Fibroblast of upper back skin (primary cell): ENCODE measurements at regions not wholly inside any gene's neighbourhood (a gene's known extent, or its start where the extent isn't known, plus 50 kb on each side); places are given as distances from the start of the nearest gene placed in this dataset.
A peak's percentile ranks its signal among the peaks of the same experiment; 100 is the strongest.

Experiments used
- DNase-seq: peaks from one replicate; pipeline ENCODE4 v3.0.0-alpha.2; 2013

- no peak for DNase-seq
These were observed 286.9 kb upstream of the CLINT1 start for GRCh38 chr5:158145827-158146226.

DNA sequence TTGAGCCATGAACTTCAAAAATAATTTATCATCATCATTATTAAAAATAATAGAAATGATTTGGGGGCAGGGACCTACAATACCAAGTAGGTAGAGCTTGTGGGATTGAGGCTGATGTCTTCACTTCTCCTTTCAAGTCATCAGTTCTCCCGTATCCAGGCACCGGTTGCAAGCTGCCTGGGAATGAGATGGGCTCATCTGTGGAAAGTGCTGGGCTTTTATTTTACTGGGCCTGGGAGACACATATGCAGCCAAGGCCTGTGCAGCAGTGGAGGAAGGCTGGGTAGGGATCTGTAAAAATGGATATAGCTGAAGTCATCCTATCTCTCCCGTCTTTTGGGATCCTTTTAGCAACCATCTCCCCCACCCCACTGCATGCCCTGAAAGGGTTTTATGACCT is 284.1 kb upstream of the CLINT1 start:
- no peak for DNase-seq

GRCh38 chr5:158142156-158142555 is 283.2 kb upstream of the CLINT1 start:
- peak; percentile 91 for DNase-seq

DNA sequence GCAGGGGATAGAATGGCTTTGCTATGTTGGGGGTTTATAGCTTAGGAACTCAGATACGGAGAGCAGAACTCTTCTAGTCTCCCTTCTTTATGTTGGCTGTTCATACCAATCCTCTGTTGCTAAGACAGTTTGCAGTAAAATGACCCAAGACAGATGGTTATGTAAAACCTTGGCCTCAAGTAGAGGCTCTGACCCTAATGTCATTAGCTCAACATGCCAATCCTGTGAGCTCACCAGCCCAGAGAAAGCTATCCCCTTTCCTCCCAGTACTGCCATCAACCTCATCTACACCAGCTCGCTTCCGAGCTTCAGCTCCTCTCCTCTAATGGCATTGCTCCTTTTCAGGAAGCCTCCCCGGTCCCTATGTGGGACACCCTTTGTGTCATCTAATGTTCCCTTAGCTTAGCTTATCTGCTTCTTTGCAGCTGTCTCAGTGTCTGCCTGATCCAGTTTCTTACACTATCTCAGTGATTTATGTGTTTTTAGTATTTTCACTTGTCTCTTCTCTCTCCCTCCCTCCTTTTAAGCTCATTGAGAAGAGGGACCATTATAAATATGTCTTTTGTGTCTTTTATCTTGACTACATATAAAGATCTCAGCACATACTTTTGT is 281.3 kb upstream of the CLINT1 start:
- DNase-seq = peak; percentile 73

DNA sequence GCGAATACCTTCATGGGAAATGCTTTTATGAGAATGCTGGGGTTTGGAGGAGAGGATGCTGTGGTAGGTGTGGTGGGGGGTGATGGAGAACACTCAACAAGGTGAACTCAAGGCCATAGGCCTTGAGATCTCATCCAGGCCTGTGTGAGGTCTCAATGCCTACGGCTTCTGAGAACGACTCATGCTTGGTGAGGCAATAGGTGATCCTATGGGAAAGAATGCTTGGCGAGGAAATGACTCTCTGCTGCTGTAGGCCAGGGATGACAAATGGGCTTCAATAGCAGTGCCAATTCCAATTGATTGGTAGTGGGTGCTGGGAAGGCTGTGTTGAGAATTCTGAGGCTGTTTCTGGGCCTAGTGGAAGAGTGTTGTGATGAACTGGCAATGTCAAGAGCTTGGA is 280.2 kb upstream of the CLINT1 start:
- peak; percentile 89 for DNase-seq

DNA sequence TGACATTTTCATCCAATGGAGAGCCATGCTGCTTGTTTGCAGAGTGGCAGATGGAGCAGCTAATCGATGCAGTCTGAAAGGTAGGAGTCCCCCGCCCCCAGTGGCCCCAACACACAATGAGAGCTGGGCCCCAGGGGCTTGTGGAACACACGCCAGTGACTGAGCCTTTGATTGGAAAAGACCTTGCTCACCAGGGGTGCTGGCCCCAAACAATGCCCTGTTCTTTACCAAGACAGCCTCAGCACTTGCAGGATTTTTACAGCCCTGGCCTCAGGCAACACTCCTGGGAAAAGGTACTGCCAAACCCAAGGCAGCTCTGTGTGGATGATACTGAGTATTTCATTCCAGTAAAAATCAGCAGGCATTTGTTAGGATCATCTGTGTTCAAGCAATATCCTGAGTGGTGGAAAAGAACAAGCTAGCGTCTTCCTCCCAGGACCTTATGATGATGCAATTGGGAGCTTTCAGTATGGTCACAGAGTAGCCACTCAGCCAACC is 276.8 kb upstream of the CLINT1 start:
- no peak for DNase-seq

DNA sequence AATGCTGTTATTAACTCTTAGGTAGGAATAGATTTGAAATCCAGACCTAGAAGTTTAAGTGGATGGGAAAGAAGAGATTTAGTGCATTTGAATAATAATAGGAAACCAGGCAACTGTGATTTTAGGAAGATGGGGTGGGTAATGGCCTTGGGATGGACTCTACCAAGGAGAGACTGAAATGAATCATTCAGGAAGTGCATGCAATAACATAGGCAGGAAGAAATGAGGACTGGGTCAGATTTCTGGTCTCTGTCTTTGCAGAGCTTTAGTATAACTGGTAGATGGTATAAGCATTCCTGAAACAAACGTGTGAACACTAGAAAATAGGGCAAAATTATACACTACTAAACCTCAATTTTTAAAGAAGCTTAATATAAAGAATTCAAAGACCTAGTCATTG is 274.4 kb upstream of the CLINT1 start:
- peak; percentile 51 for DNase-seq

- DNase-seq = no peak
These were observed 268.6 kb upstream of the CLINT1 start for GRCh38 chr5:158127536-158127935.

DNA sequence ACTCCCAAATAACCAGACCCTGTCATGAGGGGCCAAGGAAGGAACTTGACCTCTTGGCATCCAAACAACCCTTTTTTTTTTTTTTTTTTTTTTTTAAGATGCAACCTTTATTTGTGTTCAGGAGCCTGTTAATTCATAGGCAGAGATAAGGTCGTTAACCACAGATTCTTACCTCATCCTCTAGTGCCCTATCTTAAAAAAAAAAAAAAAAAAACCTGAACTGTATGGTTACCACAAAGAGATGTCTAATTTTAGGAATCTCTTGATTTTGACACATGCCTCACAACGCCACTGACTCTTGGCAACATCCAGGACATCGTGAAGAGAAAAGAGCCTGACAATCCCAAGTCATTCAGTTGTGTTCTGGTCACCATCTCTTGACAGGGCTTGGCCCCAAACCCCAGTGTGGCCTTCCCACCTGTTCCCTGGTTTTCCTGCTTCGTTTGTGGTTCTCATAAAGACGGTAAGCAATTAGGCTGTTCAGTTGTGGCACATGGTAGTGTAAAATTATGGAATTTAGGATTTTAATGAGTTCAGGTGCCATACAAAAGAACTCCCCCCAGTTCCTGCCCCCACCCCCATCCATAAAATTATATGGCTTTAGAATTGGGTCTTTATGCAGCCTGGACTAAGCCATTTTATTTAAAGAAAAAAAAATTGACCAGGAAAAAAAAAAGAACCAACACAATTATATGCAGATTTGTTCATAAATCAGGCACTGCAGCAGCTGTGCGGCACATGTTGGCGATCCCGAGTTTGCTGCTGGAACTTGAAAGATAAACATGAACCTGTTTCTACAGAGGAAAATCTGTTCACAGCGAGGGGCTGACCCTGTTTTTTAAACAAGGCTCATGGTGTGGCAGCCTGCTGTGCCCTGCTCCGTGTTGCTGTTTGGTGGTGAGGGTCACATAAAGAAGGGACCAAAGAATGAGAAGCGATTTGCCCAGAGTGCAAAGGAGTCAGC is 267.8 kb upstream of the CLINT1 start:
- DNase-seq = peak; percentile 16

DNA sequence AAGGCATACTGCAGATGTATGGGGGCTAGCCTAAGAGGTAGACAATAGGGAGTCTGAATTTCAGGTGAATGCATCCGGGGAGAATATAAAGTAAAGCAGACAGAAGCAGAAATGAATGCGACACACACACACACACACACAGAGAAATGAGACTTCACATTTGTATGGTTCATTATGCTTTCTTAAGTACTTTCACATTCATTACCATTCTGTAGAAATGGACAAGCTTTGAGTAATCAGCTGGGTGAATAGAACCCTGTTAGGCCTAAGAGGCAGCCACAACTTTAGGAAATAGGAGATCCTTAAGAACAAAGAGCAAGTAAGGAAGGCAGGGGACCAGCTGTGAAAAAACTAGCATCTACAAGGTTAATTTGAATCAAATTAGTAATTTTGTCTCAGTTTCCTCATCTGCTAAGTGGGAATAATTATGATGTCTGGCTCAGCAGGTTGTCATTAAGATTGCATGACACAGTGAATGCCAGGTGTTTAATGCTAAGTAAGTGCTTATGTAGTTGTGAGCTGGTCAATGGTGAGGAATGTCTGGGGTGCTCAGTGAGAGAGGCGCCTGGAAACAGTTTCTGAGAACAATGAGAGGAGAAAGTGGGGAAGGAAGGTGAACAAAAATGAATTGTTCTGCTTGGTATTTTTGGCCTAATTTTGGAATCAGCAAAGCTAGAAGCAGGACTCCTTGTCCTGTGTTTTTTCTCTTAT is 265.8 kb upstream of the CLINT1 start:
- no peak for DNase-seq

GRCh38 chr5:158123595-158123994 is 264.6 kb upstream of the CLINT1 start:
- no peak for DNase-seq

GRCh38 chr5:158121678-158122077 is 262.7 kb upstream of the CLINT1 start:
- no peak for DNase-seq

DNA sequence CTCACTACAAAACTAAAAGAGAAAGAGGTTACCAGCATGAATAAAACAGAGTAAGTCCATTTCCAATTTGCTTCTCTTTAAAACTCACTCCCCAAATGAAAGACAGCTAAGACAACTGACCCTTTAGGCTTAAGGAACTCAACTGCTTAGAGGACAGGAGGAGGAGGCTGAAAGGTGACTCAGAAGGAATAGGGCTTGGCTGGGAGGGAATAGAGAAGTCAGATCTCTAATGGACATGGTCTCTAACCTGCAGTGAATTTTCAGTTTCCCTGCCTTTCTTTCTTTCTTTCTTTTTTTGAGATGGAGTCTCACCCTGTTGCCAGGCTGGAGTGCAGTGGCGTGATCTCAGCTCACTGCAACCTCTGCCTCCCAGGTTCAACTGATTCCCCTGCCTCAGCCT is 261.8 kb upstream of the CLINT1 start:
- peak; percentile 37 for DNase-seq

- peak; percentile 93 for DNase-seq
These were observed 261.2 kb upstream of the CLINT1 start for GRCh38 chr5:158119961-158120723.

DNA sequence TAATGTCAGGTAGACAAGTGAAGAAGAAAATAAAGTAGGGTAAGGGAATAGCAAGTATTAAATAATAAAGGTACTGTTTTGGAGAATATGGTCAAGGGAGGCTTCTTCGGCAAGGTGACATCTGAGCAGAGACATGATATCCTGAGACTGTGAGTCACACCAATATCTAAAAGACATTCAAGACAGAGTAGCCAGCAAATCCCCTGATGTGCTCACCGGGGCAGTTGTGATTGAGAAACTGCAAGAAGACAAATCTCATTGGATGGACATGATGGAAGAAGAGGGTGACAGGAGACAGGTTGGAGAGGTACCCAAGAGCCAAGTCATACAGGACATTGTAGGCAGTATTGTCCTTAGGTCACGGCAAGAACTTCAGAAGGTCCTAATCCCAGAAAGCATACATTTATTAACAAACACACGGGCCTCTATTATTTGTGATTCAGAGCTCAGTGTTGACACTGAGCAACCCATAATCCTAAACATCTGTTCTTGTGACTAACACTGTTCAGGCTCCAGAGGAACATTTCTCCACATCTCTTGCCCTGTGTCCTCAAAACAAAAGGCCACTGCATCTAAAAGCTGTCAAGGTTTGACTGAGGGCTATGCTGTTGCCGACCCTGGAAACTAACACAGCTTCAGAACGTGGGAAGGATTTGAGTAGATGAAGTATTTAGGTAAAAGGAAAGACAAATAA is 258.7 kb upstream of the CLINT1 start:
- peak; percentile 60 for DNase-seq

DNA sequence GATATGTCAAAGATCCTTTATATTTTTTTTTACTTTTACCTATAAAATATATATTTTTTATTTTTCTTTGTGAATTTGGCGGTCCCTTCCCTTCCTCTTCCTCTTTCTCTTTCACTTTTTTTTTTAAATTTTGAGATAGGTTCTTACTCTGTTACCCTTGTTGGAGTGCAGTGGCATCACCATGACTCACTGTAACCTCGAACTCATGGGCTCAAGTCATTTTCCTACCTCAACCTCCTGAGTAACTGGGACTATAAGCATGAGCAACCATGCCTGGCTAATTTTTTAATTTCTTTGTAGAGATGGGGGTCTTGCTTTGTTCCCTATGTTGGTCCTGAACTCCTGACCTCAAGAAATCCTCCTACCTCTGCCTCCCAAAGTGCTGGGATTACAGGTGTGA is 258.0 kb upstream of the CLINT1 start:
- DNase-seq = no peak

GRCh38 chr5:158115468-158115867 is 256.5 kb upstream of the CLINT1 start:
- DNase-seq = peak; percentile 41

- DNase-seq = no peak
These were observed 249.2 kb upstream of the CLINT1 start for GRCh38 chr5:158108177-158108576.

DNA sequence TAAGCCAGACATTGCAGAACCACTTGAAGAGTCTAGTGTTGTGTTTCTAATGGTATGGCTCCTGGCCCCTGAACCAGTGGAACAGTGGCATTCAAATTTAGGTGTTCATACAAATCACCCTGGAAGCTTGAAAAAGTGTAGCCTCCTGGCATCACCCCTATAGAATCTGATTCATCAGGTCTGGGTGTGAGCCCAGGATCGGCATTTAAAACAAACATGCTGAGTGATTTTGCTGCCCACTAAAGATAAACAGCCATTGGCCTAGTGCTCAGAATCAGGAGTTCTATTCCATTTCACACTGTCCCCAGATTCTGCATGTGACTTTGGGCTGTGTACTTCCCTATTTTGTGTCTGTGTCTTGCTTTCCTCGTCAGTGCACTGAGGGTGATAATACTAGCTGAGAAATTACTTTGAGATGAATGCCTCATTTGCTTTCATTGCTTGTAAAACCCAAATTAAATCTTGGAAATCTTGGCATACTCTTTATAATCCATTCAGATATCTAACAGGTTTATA is 241.5 kb upstream of the CLINT1 start:
- DNase-seq = no peak

DNA sequence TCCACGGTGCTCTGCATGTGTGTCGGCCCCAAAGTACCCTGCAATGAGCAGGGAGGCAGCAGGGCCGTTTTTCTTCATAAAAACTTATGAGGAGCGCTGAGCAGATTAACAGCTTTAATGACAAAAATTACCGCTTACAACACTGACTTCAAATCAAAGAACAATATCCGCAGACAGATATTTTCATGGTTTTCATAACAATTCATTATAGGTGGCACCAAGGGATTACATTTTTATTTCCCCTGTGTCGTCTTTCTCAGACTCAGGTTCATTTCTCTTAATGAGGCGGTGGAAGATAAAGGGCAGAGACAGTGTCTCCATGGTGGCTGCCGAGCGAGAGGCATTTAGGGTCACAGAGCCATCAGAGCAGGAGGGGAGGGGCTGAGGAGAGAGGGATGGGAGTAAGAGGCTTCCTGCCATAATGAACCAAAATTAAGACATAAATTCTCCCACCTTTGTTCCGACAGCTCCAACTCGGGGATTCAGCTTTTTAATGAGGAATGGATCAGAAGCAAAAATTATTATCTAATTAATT is 240.7 kb upstream of the CLINT1 start:
- no peak for DNase-seq

DNA sequence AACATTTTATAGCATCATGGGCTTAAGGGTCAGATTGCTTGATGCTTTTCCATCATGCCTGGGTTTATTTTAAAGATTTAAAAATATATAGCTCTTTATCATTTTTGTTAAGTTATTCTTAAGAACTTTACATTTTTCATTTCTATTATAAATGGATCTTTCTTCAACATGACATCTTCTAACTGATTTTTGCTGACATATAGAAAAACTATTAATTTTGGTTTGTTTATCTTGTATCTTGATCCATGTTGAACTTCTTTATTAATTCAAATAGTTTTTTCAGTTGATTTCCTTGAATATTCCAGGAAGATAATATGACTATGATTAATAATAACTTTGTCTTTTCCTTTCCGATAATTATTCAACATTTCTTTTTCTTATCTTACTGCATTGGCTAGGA is 237.9 kb upstream of the CLINT1 start:
- DNase-seq = no peak

GRCh38 chr5:158086856-158087255 is 227.9 kb upstream of the CLINT1 start:
- no peak for DNase-seq
